Fibroblast of skin of right quadriceps (primary cell): ENCODE measurements at regions not wholly inside any gene's neighbourhood (a gene's known extent, or its start where the extent isn't known, plus 50 kb on each side); places are given as distances from the start of the nearest gene placed in this dataset.

ENCODE experiments used
- DNase-seq: peaks from one replicate; pipeline ENCODE4 v3.0.0-alpha.2; 2013

DNA sequence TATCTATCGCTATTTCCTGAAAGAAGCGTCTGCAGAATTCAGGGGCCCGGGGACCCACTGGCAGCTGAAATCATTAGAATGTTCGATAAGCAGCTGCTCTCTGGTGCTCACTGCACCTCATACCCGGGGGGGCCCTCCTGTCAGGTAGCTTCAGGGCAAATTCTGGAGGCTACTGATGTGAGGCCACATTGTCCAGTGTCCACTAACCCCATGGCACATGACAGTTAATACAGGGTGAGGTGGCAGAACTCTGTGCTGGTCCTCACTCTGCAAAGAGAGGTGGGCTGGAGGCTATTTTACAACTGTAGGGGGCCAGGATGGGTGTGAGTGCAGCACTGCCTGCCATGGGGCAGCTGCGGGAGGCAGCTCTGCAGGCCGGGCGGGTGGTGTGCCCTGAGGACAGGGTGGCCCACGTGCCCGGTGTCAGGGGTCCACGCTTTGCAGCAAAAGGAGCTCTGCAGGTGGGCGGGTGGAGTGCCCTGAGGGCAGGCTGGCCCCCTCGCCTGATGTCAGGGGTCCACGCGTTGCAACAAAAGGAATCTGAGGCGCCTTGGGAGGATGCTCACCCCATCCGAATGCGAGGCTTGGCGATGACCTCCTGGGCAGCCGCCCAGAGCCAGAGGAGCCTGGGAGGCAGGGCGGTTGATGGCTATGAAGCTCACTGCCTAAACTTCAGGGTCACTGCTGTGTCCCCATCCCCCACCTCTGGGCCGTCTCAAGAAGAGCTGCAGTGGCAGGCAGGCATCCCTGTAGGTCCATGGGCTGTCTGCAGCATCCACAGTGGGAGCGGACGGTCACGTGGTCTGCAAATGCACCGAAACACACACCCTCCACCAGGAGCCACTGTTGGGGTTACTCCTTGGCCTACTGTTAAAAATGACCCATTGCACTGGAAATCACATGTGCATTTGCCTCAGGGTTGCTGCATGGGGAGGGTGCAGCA is 207.0 kb upstream of the SALL3 start:
- DNase-seq = no peak

DNA sequence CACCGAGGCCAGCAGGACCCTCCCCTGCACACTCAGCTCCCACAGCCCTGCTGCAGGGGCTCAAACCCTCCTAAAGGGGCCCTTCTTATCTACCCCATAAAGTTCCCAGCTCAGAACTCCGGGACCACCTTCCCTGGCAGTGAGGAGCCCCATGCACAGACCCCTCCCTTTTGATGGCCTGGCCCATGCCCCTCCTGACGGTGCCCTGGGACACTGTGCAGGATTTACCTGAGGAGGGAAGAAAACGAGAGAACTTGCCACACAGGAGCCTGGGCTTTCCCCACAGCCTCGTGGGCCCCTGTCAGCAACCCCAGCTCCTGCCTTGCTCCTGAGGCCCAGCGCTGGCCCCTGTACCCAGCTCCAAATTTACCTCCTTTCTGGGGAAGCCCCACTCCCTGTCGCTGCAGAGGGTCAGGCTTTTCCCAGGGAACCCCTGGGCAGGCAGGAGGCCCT is 206.3 kb upstream of the SALL3 start:
- DNase-seq = no peak

DNA sequence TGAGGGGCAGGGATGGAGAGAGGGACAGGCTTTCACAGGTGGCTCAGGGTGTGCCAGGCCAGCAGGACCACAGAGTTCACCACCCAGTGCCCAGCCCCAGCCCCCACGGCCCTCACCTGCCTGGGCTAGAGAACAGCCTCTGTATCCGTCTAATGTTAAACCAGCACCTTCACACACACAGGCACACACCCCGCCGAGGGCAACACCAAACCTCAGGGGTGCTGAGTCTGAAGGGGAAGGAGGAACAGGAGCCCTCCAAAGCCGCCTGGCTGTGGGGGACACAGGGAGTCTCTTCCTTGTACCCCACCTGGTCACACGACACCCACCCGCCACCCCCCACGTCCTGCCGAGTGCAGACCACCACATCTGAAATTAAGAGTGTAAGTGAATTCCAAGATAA is 205.8 kb upstream of the SALL3 start:
- no peak for DNase-seq

DNA sequence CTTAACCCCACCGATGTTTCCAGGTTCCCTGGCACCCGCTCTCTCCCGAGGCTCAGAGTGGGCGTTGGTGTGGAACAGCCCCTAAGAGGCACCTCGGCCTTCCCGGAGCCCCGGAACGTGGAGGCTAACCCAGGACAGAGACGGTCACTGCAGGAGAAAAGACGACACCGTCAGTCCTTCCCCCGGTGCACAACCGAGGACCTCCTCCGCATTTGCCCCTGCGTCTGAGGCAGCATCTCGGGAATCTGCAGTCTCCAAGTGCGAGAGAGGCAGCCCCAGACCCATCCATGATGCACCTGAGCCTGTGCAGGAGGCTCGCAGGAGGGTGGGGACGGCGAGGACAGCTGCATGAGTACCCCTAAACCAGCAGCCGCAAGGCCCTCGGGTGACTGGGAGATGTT is 204.9 kb upstream of the SALL3 start:
- no peak for DNase-seq

DNA sequence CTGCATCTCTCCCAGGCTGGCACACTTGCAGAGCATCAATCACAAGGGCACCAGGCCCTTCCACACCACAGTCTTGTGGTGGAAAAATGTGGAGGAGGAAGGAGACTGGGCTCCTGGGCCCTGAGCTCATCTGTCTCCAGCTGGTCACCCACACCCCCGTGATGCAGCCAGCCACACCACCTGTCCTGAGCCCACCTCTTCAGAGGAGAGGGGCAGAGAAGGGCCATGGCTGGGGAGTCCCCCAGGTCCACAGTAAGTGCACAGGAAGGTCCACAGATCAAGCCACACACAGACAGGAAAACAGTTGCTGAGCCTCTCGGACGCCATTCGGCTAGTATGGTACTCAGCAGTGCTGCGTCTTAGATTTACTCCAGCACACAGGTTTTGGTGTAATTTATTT is 203.5 kb upstream of the SALL3 start:
- no peak for DNase-seq

DNA sequence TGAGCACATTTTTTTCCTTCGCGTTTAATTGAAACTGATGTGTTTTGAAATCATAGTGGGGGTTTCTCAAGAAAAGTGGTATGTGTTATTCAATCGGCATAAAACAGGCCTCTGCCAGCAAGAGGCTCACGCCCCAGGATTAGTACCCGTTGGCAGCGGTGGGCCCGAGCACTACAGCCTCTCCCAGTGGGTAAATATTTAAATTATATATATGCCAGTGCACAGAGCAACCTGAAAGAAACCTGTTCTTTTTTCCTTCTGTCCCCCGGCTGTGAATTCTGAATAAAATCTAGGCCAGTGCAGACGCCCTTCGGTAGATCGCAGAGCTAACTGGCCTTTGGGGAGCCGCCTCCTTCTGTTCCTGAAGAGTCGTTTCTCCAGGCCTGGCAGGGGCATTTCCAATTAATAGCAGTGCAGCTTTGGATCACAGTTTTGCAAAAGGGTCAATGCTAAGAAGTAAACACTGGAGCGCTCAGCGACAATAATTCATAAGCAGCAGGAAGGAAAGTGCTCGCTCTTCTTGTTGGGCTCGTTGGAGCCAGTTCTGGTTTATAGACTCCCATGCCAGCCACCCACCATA is 202.8 kb upstream of the SALL3 start:
- DNase-seq = no peak

DNA sequence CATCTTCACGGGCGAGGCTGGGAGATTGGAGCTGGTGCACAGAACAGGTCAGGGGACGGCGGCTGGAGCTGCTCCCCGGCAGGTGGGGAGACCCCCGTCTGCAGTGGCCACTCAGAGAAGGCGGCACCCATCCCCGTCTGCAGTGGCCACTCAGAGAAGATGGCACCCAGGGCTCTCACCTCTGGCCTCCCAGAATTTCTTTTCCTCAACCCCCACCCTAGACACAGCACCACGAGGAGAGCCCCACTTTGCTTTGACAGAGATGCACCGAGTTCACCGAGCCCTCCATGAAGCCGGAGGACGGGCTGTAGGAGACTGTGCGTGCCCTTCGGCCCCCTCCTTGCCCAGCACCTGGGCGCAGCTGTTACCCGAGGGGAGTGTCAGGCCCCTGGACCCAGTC is 201.6 kb upstream of the SALL3 start:
- no peak for DNase-seq

DNA sequence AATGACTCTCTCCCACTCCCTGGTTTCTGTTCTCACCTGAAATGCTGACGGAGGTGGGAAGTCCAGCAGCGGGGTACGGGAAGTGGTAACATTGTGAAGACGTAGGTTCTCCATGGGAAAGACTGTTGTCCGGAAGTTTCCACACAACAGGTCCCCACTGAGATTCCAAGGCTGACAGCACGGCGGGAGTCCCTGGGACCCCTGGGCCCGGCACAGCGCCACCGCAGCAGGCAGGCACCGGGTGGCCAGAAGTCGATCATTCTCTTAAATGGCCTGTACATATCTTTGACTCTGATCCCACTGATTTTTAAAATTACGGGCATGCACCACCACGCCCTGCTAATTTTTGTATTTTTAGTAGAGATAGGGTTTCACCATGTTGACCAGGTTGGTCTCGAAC is 201.0 kb upstream of the SALL3 start:
- no peak for DNase-seq

DNA sequence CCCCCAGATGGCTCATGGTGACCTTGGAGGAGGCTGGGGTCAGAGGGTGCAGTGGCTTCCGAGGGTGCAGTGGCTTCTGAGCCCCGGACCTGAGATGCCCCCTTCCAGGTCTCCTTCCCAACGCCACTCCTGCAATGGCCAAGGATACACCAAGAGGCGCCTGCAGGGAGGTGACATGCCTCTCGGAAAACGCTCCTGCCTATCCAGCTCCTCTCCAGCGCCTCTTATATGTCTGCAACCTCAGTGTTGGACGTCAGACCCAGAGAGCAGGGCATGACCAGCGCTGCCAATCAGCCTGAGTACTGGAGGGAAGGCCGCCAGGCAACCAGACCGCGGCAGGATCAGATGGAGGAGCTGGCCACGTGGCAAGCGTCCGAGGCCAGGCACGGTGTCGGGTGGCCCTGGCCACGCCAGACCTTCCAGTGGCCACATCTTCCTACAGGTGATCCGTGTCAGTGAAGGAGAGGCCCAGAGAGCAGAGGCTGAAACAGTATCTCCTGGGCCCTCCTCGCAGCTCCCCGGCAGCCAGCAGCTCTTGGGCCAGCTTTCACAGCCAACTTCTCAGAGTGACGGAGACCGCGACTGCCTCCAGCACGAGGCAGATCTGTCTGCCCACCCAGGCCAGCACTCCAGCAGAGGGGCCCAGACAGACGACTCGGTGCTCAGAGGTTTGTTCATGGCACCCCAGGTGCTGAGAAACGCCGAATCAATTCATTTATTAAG is 199.5 kb upstream of the SALL3 start:
- no peak for DNase-seq

DNA sequence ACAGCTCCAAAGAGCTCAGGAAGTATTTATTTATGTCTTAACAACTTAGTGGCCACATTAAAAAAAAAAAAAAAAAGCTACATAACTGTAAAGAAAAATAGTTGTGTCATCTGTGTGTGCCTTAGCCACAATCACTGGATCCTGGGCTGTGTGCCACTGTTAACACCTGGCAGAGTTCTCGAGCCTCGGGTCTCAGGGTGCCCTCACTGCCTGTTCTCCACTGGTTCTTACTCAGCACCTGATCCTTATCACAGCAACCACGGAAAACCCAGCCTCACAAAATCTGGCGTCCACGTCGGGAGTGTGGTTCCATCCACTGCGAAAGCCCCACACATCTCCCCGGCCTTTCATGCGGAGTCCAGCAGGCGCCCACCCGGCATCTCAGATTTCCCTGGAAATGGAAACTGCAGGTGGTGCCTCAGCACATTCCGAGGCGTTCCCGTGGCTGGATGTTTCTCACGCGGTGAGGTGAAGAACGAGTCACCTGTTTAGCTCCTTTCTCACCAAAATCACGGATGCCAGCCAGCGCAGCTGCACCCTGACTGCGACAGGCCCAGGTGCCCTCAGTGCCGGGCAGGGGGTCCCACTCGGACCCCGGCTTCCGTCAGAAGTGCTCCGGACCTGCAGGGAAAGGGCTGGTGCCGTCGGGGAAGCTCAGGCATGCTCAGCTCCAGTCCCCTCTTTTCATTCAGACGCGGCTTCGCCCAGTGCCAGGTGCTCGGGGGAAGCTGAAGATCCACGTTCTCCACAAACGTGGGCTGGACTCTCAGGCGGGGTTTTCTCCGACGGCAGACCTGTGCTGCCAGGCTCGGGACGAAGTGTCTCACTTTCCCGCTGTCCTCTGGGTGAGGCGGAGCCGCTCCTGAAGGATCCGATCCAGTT is 198.7 kb upstream of the SALL3 start:
- DNase-seq = no peak

DNA sequence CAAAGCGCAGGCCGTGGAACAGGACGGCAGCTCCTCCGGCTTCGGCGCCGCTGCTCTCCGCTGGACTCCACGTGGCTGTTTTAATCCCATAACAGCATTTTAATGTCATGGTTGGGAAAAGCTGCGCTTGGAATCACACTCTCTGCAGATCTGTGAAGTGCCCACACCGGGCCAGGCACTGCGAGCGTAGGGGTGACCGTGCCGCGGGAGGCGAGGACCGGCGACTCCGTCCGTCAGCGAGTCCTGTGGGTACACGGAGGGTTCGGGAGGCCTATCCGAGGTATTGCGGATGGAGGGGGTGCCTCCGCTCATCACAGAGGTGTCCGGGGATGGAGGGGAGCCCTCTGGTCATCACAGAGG is 198.0 kb upstream of the SALL3 start:
- DNase-seq = no peak

DNA sequence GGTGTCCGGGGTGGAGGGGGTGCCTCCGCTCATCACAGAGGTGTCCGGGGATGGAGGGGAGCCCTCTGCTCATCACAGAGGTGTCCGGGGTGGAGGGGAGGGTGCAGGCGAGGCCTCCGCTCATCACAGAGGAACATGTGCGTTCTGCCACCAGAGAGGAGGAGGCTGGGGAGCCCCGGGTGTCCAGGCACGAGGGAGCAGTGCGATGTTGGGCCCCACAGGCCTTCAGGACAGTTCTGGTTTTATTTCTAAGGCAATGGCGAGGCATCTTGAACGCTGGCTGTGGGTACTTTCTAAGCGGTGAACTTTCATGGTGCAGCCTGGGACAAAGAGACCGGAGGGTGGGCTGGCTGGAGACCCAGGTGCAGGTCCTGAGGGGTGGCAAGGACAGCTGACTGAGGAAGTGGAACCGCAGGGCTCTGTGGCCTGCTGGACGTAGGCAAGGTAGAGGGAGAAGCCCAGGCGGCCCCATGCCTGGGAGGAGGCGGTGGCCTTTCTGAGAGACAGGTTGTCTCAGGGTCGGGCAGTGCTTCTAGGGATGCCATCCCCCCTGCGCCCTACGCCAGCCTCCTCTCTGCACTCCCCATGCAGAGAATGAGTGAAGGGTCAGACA is 196.6 kb upstream of the SALL3 start:
- no peak for DNase-seq

DNA sequence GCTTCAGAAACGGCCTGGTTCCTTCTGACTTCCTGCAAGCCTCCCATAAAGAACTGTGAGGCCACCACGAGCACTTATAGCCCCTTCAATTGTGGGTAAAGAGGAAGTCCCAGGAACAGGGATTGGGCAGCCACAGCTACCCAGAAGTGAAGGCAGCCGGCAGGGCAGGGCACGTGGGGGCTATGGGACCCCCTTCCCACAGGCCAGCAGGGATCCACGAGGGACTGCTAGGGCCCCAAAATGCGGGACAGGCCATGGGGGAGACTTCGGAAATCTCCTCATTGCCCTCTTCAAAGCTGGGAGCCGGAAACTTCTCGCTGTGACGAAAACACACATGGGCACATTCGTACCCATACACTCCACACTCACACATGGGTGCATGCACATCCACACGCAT is 196.1 kb upstream of the SALL3 start:
- DNase-seq = no peak

DNA sequence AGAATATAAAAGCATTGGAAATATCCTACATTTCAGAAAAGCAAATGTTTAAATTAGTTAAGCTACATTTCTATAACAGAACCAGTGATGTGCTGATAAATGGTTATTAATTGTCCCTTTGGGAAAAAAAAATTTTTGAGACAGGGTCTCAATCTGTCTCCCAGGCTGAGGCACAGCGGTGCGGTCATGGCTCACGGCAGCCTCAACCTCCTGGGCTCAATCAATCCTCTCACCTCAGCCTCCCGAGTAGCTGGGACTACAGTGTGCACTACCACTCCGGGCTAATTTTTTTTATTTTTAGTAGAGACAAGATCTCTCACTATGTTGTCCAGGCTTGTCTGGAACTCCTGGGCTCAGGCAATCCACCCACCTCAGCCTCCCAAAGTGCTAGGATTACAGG is 194.8 kb upstream of the SALL3 start:
- DNase-seq = no peak

DNA sequence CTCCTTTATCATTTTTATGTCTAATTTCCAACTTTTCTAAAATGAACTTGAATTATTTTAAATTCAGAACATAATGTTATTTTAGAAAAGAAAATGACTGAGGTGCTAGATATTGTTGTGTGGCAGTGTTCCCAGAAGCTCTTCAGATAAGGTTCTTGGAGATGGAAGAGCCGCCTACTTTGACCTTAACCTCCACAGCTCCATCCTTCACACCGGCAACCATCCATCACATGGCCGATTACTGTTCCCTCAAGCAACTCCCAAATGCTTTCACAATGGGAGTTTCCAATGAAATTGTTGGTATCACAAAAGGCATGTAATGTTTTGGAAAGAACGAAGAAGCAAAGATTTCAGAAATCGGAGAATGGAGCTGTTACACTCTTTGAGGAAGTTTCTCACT is 193.9 kb upstream of the SALL3 start:
- DNase-seq = no peak

DNA sequence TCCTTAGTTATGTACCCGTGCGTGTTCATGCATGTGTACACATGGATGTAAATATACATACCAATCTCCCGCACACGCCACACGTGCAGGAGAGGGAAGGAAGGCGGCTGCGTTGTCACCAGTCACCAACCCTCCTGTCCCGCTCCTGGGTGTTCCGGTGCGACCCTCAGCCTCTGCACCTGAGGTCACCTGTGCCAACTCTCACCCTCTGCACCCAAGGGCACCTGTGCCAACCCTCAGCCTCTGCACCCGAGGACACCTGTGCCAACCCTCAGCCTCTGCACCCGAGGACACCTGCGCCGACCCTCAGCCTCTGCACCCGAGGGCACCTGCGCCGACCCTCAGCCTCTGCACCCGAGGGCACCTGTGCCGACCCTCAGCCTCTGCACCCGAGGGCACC is 192.8 kb upstream of the SALL3 start:
- no peak for DNase-seq

DNA sequence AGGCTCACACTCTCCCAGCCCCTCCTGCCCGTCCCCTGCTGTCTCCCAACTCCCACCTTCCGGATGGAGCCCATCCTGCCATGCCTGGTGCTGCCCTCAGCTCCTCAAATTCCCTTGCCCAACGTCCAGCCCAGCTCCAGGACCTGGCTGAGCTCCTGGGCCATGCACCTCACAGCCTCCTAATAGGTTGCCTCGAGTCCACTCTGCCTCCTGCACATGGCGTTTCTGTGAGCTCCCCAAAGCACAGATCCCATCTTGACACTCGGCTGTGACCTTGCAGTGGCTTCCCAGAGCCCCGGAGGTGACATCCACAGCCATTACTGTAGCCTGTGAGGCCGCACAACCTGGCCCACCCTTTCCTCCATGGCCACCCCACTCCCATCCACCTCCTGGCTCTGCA is 191.9 kb upstream of the SALL3 start:
- DNase-seq = no peak

DNA sequence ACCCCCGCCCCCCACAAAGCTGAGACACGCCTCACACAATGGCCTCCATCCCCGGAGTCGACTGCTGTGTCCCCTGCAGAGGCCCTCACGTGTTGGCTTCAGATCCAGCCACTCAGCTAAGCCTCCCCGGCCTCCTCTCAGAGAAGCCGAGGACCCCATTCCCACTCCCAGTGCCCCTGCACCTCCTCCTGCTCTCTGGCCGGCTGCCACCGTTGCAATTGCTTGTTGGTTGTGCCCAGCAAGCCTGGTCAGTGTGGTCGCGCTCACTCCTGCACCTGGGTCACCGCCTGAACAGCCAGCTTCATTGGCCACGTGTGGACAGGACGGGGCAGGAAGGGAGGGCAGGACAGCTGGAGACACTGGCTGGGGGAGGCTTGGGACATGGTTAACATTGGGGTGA is 191.5 kb upstream of the SALL3 start:
- no peak for DNase-seq

DNA sequence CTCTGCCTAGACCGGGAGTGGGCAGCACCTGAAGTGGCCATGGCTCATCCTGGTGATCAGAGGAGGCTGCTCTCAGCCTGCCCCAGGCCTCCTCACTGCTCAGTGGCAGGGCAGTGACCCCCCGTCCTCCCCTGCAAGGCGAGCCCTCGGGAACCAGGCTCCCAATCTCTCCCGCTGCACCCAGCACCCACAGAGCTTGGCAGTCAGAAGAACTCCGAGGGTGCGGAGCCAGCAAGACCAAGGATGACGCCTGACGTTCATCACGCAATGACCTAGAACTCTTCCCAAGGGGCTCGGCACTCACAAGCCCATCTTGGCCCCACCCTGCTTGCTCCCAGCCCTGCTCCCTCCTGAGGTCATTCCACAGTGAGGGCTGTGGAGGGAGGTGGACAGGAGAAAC is 189.8 kb upstream of the SALL3 start:
- no peak for DNase-seq

DNA sequence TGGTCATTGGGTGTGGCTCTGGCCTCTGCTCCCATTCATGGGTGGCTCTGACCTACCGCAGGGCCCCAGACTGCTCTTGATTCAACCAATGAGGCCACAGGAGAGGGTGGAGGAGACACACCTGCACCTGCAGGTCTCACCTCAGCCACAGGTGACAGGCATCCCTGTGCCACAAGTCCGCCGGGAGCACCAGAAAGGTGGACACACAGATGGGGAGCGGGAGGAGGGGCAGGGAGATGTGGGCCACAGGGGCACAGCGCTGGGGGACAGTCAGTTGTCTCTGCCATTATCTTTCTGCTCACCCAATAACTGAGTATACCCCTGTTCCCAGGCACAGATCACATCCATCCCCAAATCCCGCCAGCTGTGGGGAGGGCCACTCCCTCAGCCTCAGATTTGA is 189.1 kb upstream of the SALL3 start:
- no peak for DNase-seq

DNA sequence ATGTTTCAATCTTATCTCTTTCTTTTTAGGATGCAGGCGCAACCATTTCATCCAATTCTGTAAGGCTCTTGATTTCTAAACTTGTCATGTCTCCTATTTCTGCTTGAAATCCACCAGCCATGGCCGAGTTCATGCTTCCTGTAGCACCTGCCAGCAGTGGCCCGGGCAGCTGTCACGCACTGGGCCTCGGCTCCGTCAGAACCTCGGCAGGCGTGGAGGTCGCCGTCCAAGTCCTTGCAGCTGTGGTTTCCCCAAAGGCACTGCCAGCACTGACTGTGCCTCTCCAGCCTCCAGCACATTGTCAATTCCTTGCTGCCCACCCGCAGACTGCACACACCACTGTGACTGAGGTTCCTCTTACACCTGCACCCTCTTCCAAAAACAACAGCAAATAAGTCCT is 188.7 kb upstream of the SALL3 start:
- DNase-seq = no peak

DNA sequence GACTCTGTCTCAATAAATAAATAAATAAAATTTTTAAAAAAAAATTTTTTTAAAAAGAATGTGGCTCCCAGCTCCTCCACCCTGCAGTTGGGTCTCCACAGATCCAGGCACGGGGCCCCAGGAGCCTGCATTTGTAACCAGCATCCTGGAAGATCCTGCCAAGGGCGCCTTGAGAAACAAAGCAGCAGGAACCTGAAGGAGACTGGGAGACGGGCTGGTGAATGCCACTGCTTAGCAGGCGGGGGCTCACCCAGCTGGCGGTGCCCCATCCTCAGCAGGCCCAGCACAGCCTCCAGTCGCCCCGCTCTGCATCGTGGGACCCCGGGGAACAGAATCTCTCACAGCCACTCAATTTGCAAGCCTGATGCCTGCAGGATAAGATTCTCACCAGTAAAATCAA is 187.5 kb upstream of the SALL3 start:
- no peak for DNase-seq

DNA sequence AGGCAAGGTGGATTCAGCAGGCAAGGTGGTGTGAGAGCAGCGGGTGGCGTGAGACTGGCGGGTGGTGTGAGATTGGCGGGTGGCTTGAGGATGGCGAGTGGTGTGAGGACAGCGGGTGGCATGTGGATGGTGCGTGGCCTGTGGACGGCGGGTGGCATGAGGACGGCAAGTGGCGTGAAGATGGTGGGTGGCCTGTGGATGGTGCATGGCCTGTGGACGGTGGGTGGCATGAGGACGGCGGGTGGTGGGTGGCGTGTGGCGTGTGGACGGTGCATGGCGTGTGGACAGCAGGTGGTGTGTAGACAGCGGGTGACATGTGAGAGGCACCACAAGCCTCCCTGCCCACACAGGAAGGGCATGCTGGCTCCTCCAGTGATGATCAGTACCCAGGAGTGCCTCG is 186.9 kb upstream of the SALL3 start:
- DNase-seq = no peak
